Loucy (cell line): ENCODE measurements at regions not wholly inside any gene's neighbourhood (a gene's known extent, or its start where the extent isn't known, plus 50 kb on each side); places are given as distances from the start of the nearest gene placed in this dataset.

Source experiments
- H2AFZ ChIP-seq: fragments of 200-600 bp; sonication (generic); 2 replicates; pipeline ENCODE4 v1.6.0; 2016; ENCODE audit warnings: antibody characterized with exemption, mild to moderate bottlenecking, low read length, moderate library complexity
- H3F3A ChIP-seq: fragments of 200-600 bp; 2 replicates; pipeline ENCODE4 v1.6.0; 2016; ENCODE audit warnings: antibody characterized with exemption, low read depth, mild to moderate bottlenecking
- H3K27me3 ChIP-seq: fragments of 200-600 bp; sonication (generic); 2 replicates; pipeline ENCODE4 v1.6.1; 2014; ENCODE audit warnings: low read length, mild to moderate bottlenecking; ENCODE audit not compliant: insufficient read depth, poor library complexity, severe bottlenecking
- H3K36me3 ChIP-seq: fragments of 200-600 bp; sonication (generic); 2 replicates; pipeline ENCODE4 v1.6.1; 2016; ENCODE audit warnings: low read length; ENCODE audit not compliant: insufficient read depth
- H3K4me1 ChIP-seq: fragments of 200-600 bp; sonication (generic); 2 replicates; pipeline ENCODE4 v1.5.1; 2014; ENCODE audit warnings: low read length, mild to moderate bottlenecking; ENCODE audit not compliant: insufficient read depth, poor library complexity, severe bottlenecking
- H3K4me2 ChIP-seq: fragments of 200-600 bp; sonication (generic); 2 replicates; pipeline ENCODE4 v1.6.0; 2014; ENCODE audit warnings: antibody characterized with exemption, low read length, low read depth, mild to moderate bottlenecking; ENCODE audit not compliant: poor library complexity, severe bottlenecking
- H3K4me3 ChIP-seq: fragments of 200-600 bp; sonication (generic); 2 replicates; pipeline ENCODE4 v1.5.1; 2014; ENCODE audit warnings: low read length, mild to moderate bottlenecking, mixed read lengths; ENCODE audit not compliant: poor library complexity, severe bottlenecking
- H3K79me2 ChIP-seq: fragments of 200-600 bp; sonication (generic); 2 replicates; pipeline ENCODE4 v1.6.1; 2014; ENCODE audit warnings: low read length; ENCODE audit not compliant: insufficient read depth
- H3K9ac ChIP-seq: fragments of 200-600 bp; sonication (generic); 2 replicates; pipeline ENCODE4 v1.6.0; 2014; ENCODE audit warnings: mild to moderate bottlenecking, low read depth, low read length, moderate library complexity; ENCODE audit not compliant: poor library complexity, severe bottlenecking
- H3K9me2 ChIP-seq: fragments of 200-600 bp; sonication (generic); replicated peaks from 2 replicates; pipeline ENCODE4 v1.6.1; 2016; ENCODE audit warnings: low read depth, low read length, mixed read lengths
- H3K9me3 ChIP-seq: fragments of 200-600 bp; sonication (generic); 2 replicates; pipeline ENCODE4 v1.6.1; 2014; ENCODE audit warnings: mild to moderate bottlenecking, antibody characterized with exemption, low read length, low read depth; ENCODE audit not compliant: insufficient read depth
- H4K20me1 ChIP-seq: fragments of 200-600 bp; sonication (generic); 2 replicates; pipeline ENCODE4 v1.6.0; 2014; ENCODE audit warnings: antibody characterized with exemption, low read length, mild to moderate bottlenecking; ENCODE audit not compliant: insufficient read depth, poor library complexity, severe bottlenecking
- CTCF ChIP-seq: fragments of 200-600 bp; sonication (generic); conservative IDR thresholded peaks from 2 replicates; pipeline ENCODE4 v1.5.1; 2014; ENCODE audit warnings: mild to moderate bottlenecking, antibody characterized with exemption, low read length
- EZH2phosphoT487 ChIP-seq: fragments of 200-600 bp; IDR thresholded peaks from 2 replicates; pipeline ENCODE4 v1.6.1; 2018; ENCODE audit warnings: antibody characterized with exemption, mild to moderate bottlenecking, moderate library complexity, borderline replicate concordance

- Histone ChIP-seq H3K79me2 (no peaks in the 10 kb centered on the region), H3F3A (no peaks in the 10 kb centered on the region), H3K27me3 (peaks cover 46% of the 10 kb centered on the region), H3K9ac (no peak overlapping the region), H3K9me3 (no peaks in the 10 kb centered on the region), H4K20me1 (no peaks in the 10 kb centered on the region), H3K4me2 (no peak overlapping the region), H3K4me1 (no peaks in the 10 kb centered on the region), H3K4me3 (no peak overlapping the region), H2AFZ (no peak overlapping the region), H3K36me3 (no peaks in the 10 kb centered on the region), H3K9me2 (no peaks in the 10 kb centered on the region)
- no peak for TF ChIP-seq EZH2phosphoT487
- no peak for TF ChIP-seq CTCF
Measured at GRCh38 chr9:19913151-19913550, 124.3 kb upstream of the SLC24A2 start.

- no peak overlapping the region for H3K4me3 ChIP-seq
- H3F3A ChIP-seq: no peaks in the 10 kb centered on the region
- no peaks in the 10 kb centered on the region for H3K9me3 ChIP-seq
- no peaks in the 10 kb centered on the region for H3K9me2 ChIP-seq
- H3K79me2 ChIP-seq: no peaks in the 10 kb centered on the region
- no peak overlapping the region for H3K9ac ChIP-seq
- TF ChIP-seq EZH2phosphoT487: no peak
- TF ChIP-seq CTCF: no peak
- H3K36me3 ChIP-seq: no peaks in the 10 kb centered on the region
- H3K27me3 ChIP-seq: no peaks in the 10 kb centered on the region
- no peak overlapping the region for H3K4me2 ChIP-seq
- no peaks in the 10 kb centered on the region for H3K4me1 ChIP-seq
- no peaks in the 10 kb centered on the region for H4K20me1 ChIP-seq
- no peak overlapping the region for H2AFZ ChIP-seq
Measured at GRCh38 chr9:19903076-19903475, 114.2 kb upstream of the SLC24A2 start.

GRCh38 chr9:19901586-19901985, 112.7 kb upstream of the SLC24A2 start:
- Histone ChIP-seq H3K27me3 (no peaks in the 10 kb centered on the region), H3K9ac (no peak overlapping the region), H3K4me2 (no peak overlapping the region), H3K4me3 (no peak overlapping the region), H4K20me1 (no peaks in the 10 kb centered on the region), H3F3A (no peaks in the 10 kb centered on the region), H2AFZ (no peak overlapping the region), H3K36me3 (no peaks in the 10 kb centered on the region), H3K4me1 (no peaks in the 10 kb centered on the region), H3K9me2 (no peaks in the 10 kb centered on the region), H3K9me3 (no peaks in the 10 kb centered on the region), H3K79me2 (no peaks in the 10 kb centered on the region)
- TF ChIP-seq EZH2phosphoT487 (no peak), CTCF (no peak)
